ENCODE measurements at regions not wholly inside any gene's neighbourhood (a gene's known extent, or its start where the extent isn't known, plus 50 kb on each side); places are given as distances from the start of the nearest gene placed in this dataset.

- H3K9ac ChIP-seq (ENCODE audit: insufficient read depth, low read length), result no peak overlapping the region
- no peak overlapping the region for H3K4me3 ChIP-seq (replicated peaks in 1 of 4; ENCODE audit: control extremely low read depth in 1 of 4, insufficient read depth in 1 of 4, low read depth in 3 of 4, low read length in 4 of 4)
- H3K4me1 ChIP-seq (ENCODE audit: control insufficient read depth, extremely low read depth, insufficient read depth, low read length), result peaks cover 4% of the 10 kb centered on the region
- H3K79me2 ChIP-seq (ENCODE audit: control insufficient read depth, insufficient read depth, low read length), result no peaks in the 10 kb centered on the region
- no peaks in the 10 kb centered on the region for H3K27me3 ChIP-seq (ENCODE audit: control insufficient read depth, insufficient read depth, low read length)
- H4K20me1 ChIP-seq (ENCODE audit: control insufficient read depth, extremely low read depth, insufficient read depth, low read length), result no peaks in the 10 kb centered on the region
- no peaks in the 10 kb centered on the region for H3K9me3 ChIP-seq (ENCODE audit: control insufficient read depth, insufficient read depth, low read depth, low read length)
- H3K27ac ChIP-seq (ENCODE audit: insufficient read depth, low read length), result no peak overlapping the region
- no peaks in the 10 kb centered on the region for H3K36me3 ChIP-seq (ENCODE audit: control insufficient read depth, insufficient read depth, low read length)
- H3K4me2 ChIP-seq (ENCODE audit: extremely low read depth, insufficient read depth, low read length), result no peak overlapping the region
- no peak overlapping the region for H2AFZ ChIP-seq (ENCODE audit: low read length)
- DNase-seq (ENCODE audit: low read depth in 2 of 2), result no peak
- TF ChIP-seq EZH2 (IDR thresholded peaks at IDR 0.05; ENCODE audit: low read length, missing control alignments) (no peak), CTCF (conservative IDR thresholded peaks at IDR 0.05 in 1 of 2, IDR thresholded peaks at IDR 0.05 in 1 of 2; ENCODE audit: low read depth in 1 of 2, low read length in 2 of 2) (no peak)
Observed at GRCh38 chr12:46653311-46653710, 172.5 kb downstream of the SLC38A4 start.

GRCh38 chr12:46652692-46653091 is 173.1 kb downstream of the SLC38A4 start:
- DNase-seq (ENCODE audit: low read depth in 2 of 2), result no peak
- Histone ChIP-seq H3K4me2 (ENCODE audit: extremely low read depth, insufficient read depth, low read length) (no peak overlapping the region), H3K27me3 (ENCODE audit: control insufficient read depth, insufficient read depth, low read length) (no peaks in the 10 kb centered on the region), H3K9ac (ENCODE audit: insufficient read depth, low read length) (no peak overlapping the region), H2AFZ (ENCODE audit: low read length) (no peak overlapping the region), H3K4me3 (replicated peaks in 1 of 4; ENCODE audit: control extremely low read depth in 1 of 4, insufficient read depth in 1 of 4, low read depth in 3 of 4, low read length in 4 of 4) (no peak overlapping the region), H3K4me1 (ENCODE audit: control insufficient read depth, extremely low read depth, insufficient read depth, low read length) (no peaks in the 10 kb centered on the region), H4K20me1 (ENCODE audit: control insufficient read depth, extremely low read depth, insufficient read depth, low read length) (no peaks in the 10 kb centered on the region), H3K36me3 (ENCODE audit: control insufficient read depth, insufficient read depth, low read length) (no peaks in the 10 kb centered on the region), H3K27ac (ENCODE audit: insufficient read depth, low read length) (no peak overlapping the region), H3K79me2 (ENCODE audit: control insufficient read depth, insufficient read depth, low read length) (no peaks in the 10 kb centered on the region), H3K9me3 (ENCODE audit: control insufficient read depth, insufficient read depth, low read depth, low read length) (no peaks in the 10 kb centered on the region)
- TF ChIP-seq CTCF (conservative IDR thresholded peaks at IDR 0.05 in 1 of 2, IDR thresholded peaks at IDR 0.05 in 1 of 2; ENCODE audit: low read depth in 1 of 2, low read length in 2 of 2), result no peak
- no peak for TF ChIP-seq EZH2 (IDR thresholded peaks at IDR 0.05; ENCODE audit: low read length, missing control alignments)

- no peak overlapping the region for H3K27ac ChIP-seq (ENCODE audit: insufficient read depth, low read length)
- H3K79me2 ChIP-seq (ENCODE audit: control insufficient read depth, insufficient read depth, low read length), result no peaks in the 10 kb centered on the region
- H3K4me3 ChIP-seq (replicated peaks in 1 of 4; ENCODE audit: control extremely low read depth in 1 of 4, insufficient read depth in 1 of 4, low read depth in 3 of 4, low read length in 4 of 4), result no peak overlapping the region
- no peaks in the 10 kb centered on the region for H3K36me3 ChIP-seq (ENCODE audit: control insufficient read depth, insufficient read depth, low read length)
- H3K4me2 ChIP-seq (ENCODE audit: extremely low read depth, insufficient read depth, low read length), result no peak overlapping the region
- H3K27me3 ChIP-seq (ENCODE audit: control insufficient read depth, insufficient read depth, low read length), result no peaks in the 10 kb centered on the region
- no peak for DNase-seq (ENCODE audit: low read depth in 2 of 2)
- no peak for TF ChIP-seq EZH2 (IDR thresholded peaks at IDR 0.05; ENCODE audit: low read length, missing control alignments)
- no peak for TF ChIP-seq CTCF (conservative IDR thresholded peaks at IDR 0.05 in 1 of 2, IDR thresholded peaks at IDR 0.05 in 1 of 2; ENCODE audit: low read depth in 1 of 2, low read length in 2 of 2)
- H4K20me1 ChIP-seq (ENCODE audit: control insufficient read depth, extremely low read depth, insufficient read depth, low read length), result no peaks in the 10 kb centered on the region
- no peak overlapping the region for H2AFZ ChIP-seq (ENCODE audit: low read length)
- no peaks in the 10 kb centered on the region for H3K4me1 ChIP-seq (ENCODE audit: control insufficient read depth, extremely low read depth, insufficient read depth, low read length)
- no peaks in the 10 kb centered on the region for H3K9me3 ChIP-seq (ENCODE audit: control insufficient read depth, insufficient read depth, low read depth, low read length)
- no peak overlapping the region for H3K9ac ChIP-seq (ENCODE audit: insufficient read depth, low read length)
Observed at GRCh38 chr12:46650688-46651087, 175.1 kb downstream of the SLC38A4 start.
